H1 (cell line): ENCODE measurements at regions not wholly inside any gene's neighbourhood (a gene's known extent, or its start where the extent isn't known, plus 50 kb on each side); places are given as distances from the start of the nearest gene placed in this dataset.

Experiments used
- CTCF ChIA-PET: fragments of 300-600 bp; sonication (Branson Sonifier 250); formaldehyde crosslinking; loops from one replicate; lab custom pipeline; 2021; ENCODE audit not compliant: partially characterized antibody; lab: Charles Lee
- POLR2A ChIA-PET: fragments of 300-600 bp; sonication (Branson Sonifier 250); formaldehyde crosslinking; loops from one replicate; lab custom pipeline; 2021; ENCODE audit warnings: inconsistent platforms; ENCODE audit not compliant: partially characterized antibody; lab: Charles Lee
- DNase-seq, 2 experiments: peaks; one replicate each; pipeline versions ENCODE4 v3.0.0 to v3.0.0-alpha.2; 2010 to 2022; ENCODE audit warnings: low spot score in 2 of 2, low read depth in 1 of 2, mixed read lengths in 1 of 2
- FAIRE-seq: peaks from 2 replicates; lab custom pipeline; 2011; peaks lifted over from hg19 to GRCh38; lab: Jason Lieb, UNC
- H2AFZ ChIP-seq: 2 replicates; pipeline ENCODE4 v1.8.1; 2012; ENCODE audit warnings: low read length, inconsistent platforms
- H2AK5ac ChIP-seq: 2 replicates; pipeline ENCODE4 v1.6.1; 2013; ENCODE audit warnings: low read depth, low read length
- H2BK120ac ChIP-seq: replicated peaks from 2 replicates; pipeline ENCODE3; 2013; ENCODE audit warnings: low read depth, low read length, inconsistent platforms
- H2BK12ac ChIP-seq: 2 replicates; pipeline ENCODE4 v1.6.1; 2013; ENCODE audit warnings: low read depth, low read length
- H2BK15ac ChIP-seq: 2 replicates; pipeline ENCODE4 v1.6.1; 2013; ENCODE audit warnings: low read length
- H2BK20ac ChIP-seq: 2 replicates; pipeline ENCODE4 v1.6.1; 2013; ENCODE audit warnings: low read length
- H2BK5ac ChIP-seq: 2 replicates; pipeline ENCODE4 v1.6.1; 2013; ENCODE audit warnings: low read depth, low read length
- H3K14ac ChIP-seq: 2 replicates; pipeline ENCODE4 v1.6.1; 2013; ENCODE audit warnings: inconsistent platforms; ENCODE audit not compliant: insufficient read length
- H3K18ac ChIP-seq: 2 replicates; pipeline ENCODE4 v1.6.1; 2013; ENCODE audit warnings: low read length; ENCODE audit errors: extremely low read depth
- H3K23ac ChIP-seq: 2 replicates; pipeline ENCODE4 v1.6.1; 2013; ENCODE audit warnings: inconsistent platforms; ENCODE audit not compliant: insufficient read length
- H3K23me2 ChIP-seq: 2 replicates; pipeline ENCODE4 v1.6.1; 2013; ENCODE audit warnings: low read depth, low read length
- H3K27ac ChIP-seq: 2 replicates; pipeline ENCODE4 v1.6.1; 2011; ENCODE audit warnings: low read depth, low read length, inconsistent platforms
- H3K27me3 ChIP-seq, 4 experiments: replicated peaks in 1 of 4; 1 replicate in 1 of 4; 2 replicates in 3 of 4; pipeline versions ENCODE4 v1.6.1 to v1.8.1; 2011 to 2013; ENCODE audit warnings: low read length in 3 of 4, mild to moderate bottlenecking in 3 of 4, inconsistent platforms in 2 of 4, mixed read lengths in 2 of 4, moderate library complexity in 1 of 4; ENCODE audit not compliant: control insufficient read depth in 3 of 4, insufficient read depth in 3 of 4; ENCODE audit errors: extremely low read depth in 1 of 4
- H3K36me3 ChIP-seq, 4 experiments: 2 replicates each; pipeline versions ENCODE4 v1.6.1 to v1.8.1; 2011 to 2013; ENCODE audit warnings: mild to moderate bottlenecking in 4 of 4, low read length in 3 of 4, moderate library complexity in 2 of 4, control low read depth in 1 of 4, inconsistent platforms in 1 of 4; ENCODE audit not compliant: insufficient read depth in 4 of 4, control insufficient read depth in 2 of 4
- H3K4ac ChIP-seq: replicated peaks from 2 replicates; pipeline ENCODE3; 2013; ENCODE audit warnings: low read length, low read depth, mixed read lengths, inconsistent platforms; ENCODE audit not compliant: insufficient read length
- H3K4me1 ChIP-seq, 4 experiments: replicated peaks in 1 of 4; 1 replicate in 1 of 4; 2 replicates in 3 of 4; pipeline versions ENCODE4 v1.6.1 to v1.8.1; 2011 to 2013; ENCODE audit warnings: low read length in 3 of 4, inconsistent platforms in 2 of 4, mixed read lengths in 1 of 4; ENCODE audit not compliant: insufficient read depth in 4 of 4, control insufficient read depth in 3 of 4
- H3K4me2 ChIP-seq, 2 experiments: 2 replicates each; pipeline versions ENCODE4 v1.6.1 to v1.8.1; 2011 to 2013; ENCODE audit warnings: low read depth in 2 of 2, low read length in 2 of 2, control low read depth in 1 of 2, inconsistent platforms in 1 of 2, mild to moderate bottlenecking in 1 of 2; ENCODE audit not compliant: insufficient read depth in 1 of 2
- H3K4me3 ChIP-seq, 4 experiments: fragments of 200-600, 300-600 bp in 1 of 4; sonication (generic), shearing (Covaris generic), sonication (Bioruptor Twin) in 1 of 4; 2 replicates each; pipeline versions ENCODE4 v1.5.1 to v1.8.1; 2011 to 2016; ENCODE audit warnings: low read length in 4 of 4, low read depth in 3 of 4, control low read depth in 2 of 4, inconsistent platforms in 2 of 4, mild to moderate bottlenecking in 2 of 4, mixed read lengths in 1 of 4, moderate library complexity in 1 of 4; ENCODE audit not compliant: insufficient read depth in 2 of 4; ENCODE audit errors: extremely low read depth in 1 of 4
- H3K56ac ChIP-seq: replicated peaks from 2 replicates; pipeline ENCODE3; 2013; ENCODE audit warnings: low read depth, mild to moderate bottlenecking, mixed read lengths, low read length, inconsistent platforms; ENCODE audit not compliant: insufficient read length
- H3K79me1 ChIP-seq: 2 replicates; pipeline ENCODE4 v1.6.1; 2013; ENCODE audit warnings: low read depth, low read length, control low read depth
- H3K79me2 ChIP-seq, 2 experiments: 2 replicates each; pipeline versions ENCODE4 v1.6.1 to v1.8.1; 2012 to 2013; ENCODE audit warnings: low read length in 2 of 2, mild to moderate bottlenecking in 2 of 2, inconsistent platforms in 1 of 2; ENCODE audit not compliant: insufficient read depth in 2 of 2, control insufficient read depth in 1 of 2
- H3K9ac ChIP-seq, 4 experiments: replicated peaks in 1 of 4; 1 replicate in 1 of 4; 2 replicates in 3 of 4; pipeline versions ENCODE4 v1.6.1 to v1.8.1; 2011 to 2013; ENCODE audit warnings: low read depth in 3 of 4, low read length in 3 of 4, control low read depth in 2 of 4, mild to moderate bottlenecking in 2 of 4, moderate library complexity in 2 of 4, inconsistent platforms in 1 of 4; ENCODE audit errors: extremely low read depth in 1 of 4
- H3K9me3 ChIP-seq, 2 experiments: 2 replicates each; pipeline versions ENCODE4 v1.6.1 to v1.8.1; 2012 to 2013; ENCODE audit warnings: mild to moderate bottlenecking in 2 of 2, moderate library complexity in 2 of 2, control low read depth in 1 of 2, inconsistent platforms in 1 of 2, low read depth in 1 of 2, low read length in 1 of 2, mixed read lengths in 1 of 2; ENCODE audit not compliant: insufficient read depth in 2 of 2
- H4K20me1 ChIP-seq, 2 experiments: replicated peaks in 1 of 2; 2 replicates each; pipeline versions ENCODE3 to v1.8.1; 2011 to 2013; ENCODE audit warnings: inconsistent platforms in 2 of 2, low read length in 2 of 2, mild to moderate bottlenecking in 1 of 2; ENCODE audit not compliant: insufficient read depth in 2 of 2, control insufficient read depth in 1 of 2
- H4K5ac ChIP-seq: 2 replicates; pipeline ENCODE4 v1.6.1; 2013; ENCODE audit warnings: low read length, low read depth, mixed read lengths, inconsistent platforms; ENCODE audit not compliant: insufficient read length
- H4K8ac ChIP-seq: 2 replicates; pipeline ENCODE4 v1.8.0; 2013; ENCODE audit warnings: mild to moderate bottlenecking, moderate library complexity, low read length, inconsistent platforms; ENCODE audit not compliant: insufficient read depth; ENCODE audit errors: extremely low read depth
- H4K91ac ChIP-seq: replicated peaks from 2 replicates; pipeline ENCODE3; 2013; ENCODE audit warnings: low read length, mixed read lengths, inconsistent platforms; ENCODE audit not compliant: insufficient read length
- CHD2 ChIP-seq: IDR thresholded peaks from 2 replicates; pipeline ENCODE4 v1.6.1; 2012; ENCODE audit warnings: low read length, improper control_type of control experiment
- FOSL1 ChIP-seq: IDR thresholded peaks from 2 replicates; pipeline ENCODE4 v1.6.1; 2011; ENCODE audit warnings: mild to moderate bottlenecking, low read depth, low read length, moderate library complexity; ENCODE audit not compliant: insufficient read depth
- JUN ChIP-seq: IDR thresholded peaks from 2 replicates; pipeline ENCODE4 v1.6.1; 2011; ENCODE audit warnings: low read depth, mild to moderate bottlenecking, improper control_type of control experiment, low read length
- KDM4A ChIP-seq: IDR thresholded peaks from one replicate; pipeline ENCODE4 v1.7.1; 2012; ENCODE audit warnings: low read depth, mild to moderate bottlenecking, moderate library complexity, low read length, inconsistent platforms; ENCODE audit not compliant: severe bottlenecking
- POLR2AphosphoS5 ChIP-seq: IDR thresholded peaks from 2 replicates; pipeline ENCODE4 v1.6.1; 2011; ENCODE audit warnings: low read depth, low read length
- SUZ12 ChIP-seq: fragments of 200-600 bp; sonication (generic); IDR thresholded peaks from 2 replicates; pipeline ENCODE4 v1.6.1; 2012; ENCODE audit warnings: mild to moderate bottlenecking, inconsistent platforms, low read length, moderate library complexity, mixed read lengths
- TCF12 ChIP-seq: IDR thresholded peaks from 2 replicates; pipeline ENCODE4 v1.6.1; 2011; ENCODE audit warnings: low read depth, mild to moderate bottlenecking, low read length
- WGBS, 2 experiments: shearing (Covaris generic) in 1 of 2; methylation state at CpG; one replicate each; pipeline versions ENCODE4 v1.1.6 to v1.1.7; 2013 to 2015; ENCODE audit warnings: low lambda C conversion rate in 2 of 2, mixed read lengths in 2 of 2, inconsistent platforms in 1 of 2, low coverage in 1 of 2, missing lambda C conversion rate in 1 of 2; ENCODE audit not compliant: insufficient replicate concordance in 2 of 2, insufficient coverage in 1 of 2, insufficient read length in 1 of 2; ENCODE audit errors: extremely low coverage in 1 of 2, missing lambda C conversion rate in 1 of 2; 5-methylcytosine and 5-hydroxymethylcytosine counted together
- TF ChIP-seq, protein P1 (sequence below): IDR thresholded peaks from 2 replicates; pipeline ENCODE4 v1.6.1; 2012; ENCODE audit warnings: low read length, inconsistent platforms

GRCh38 chr18:1954583-1955312, 616.6 kb downstream of the METTL4 start:
- no peak overlapping the region for H2AK5ac ChIP-seq
- H2BK5ac ChIP-seq, result no peak overlapping the region
- no peaks in the 10 kb centered on the region for H3K23me2 ChIP-seq
- no peak overlapping the region for H3K18ac ChIP-seq
- DNase-seq, result no peak
- no peak overlapping the region for H4K91ac ChIP-seq
- ChIA-PET POLR2A (no interaction called here), CTCF (interaction anchor here (1.1 kb wide), 1 partner anchor 270 kb away, joined by 3 read pairs; no protein-coding TSS in a partner anchor)
- H3K14ac ChIP-seq, result no peak overlapping the region
- no peak overlapping the region for H4K5ac ChIP-seq
- H2BK15ac ChIP-seq, result no peak overlapping the region
- peaks cover 3 to 10% of the 10 kb centered on the region in 2 experiments; a peak in 1 of 4 replicates for H3K9me3 ChIP-seq
- WGBS, 2 experiments, result 93% methylated on average over 18 of the region's 20 CpGs; no CpG with 5 or more reads in 1 of the 2 experiments
- H4K8ac ChIP-seq, result peak overlapping the region; percentile 5; the same call in 1 of the 2 replicates
- no peak overlapping the region for H3K4me3 ChIP-seq
- H3K4me2 ChIP-seq, result no peak overlapping the region
- no peaks in the 10 kb centered on the region for H3K79me2 ChIP-seq
- H3K27ac ChIP-seq, result no peak overlapping the region
- H4K20me1 ChIP-seq, result no peaks in the 10 kb centered on the region
- no peak overlapping the region for H2BK20ac ChIP-seq
- H3K4ac ChIP-seq, result no peak overlapping the region
- no peaks in the 10 kb centered on the region for H3K79me1 ChIP-seq
- H2BK120ac ChIP-seq, result no peak overlapping the region
- no peak overlapping the region for H2AFZ ChIP-seq
- no peak overlapping the region for H3K23ac ChIP-seq
- H3K36me3 ChIP-seq, result no peaks in the 10 kb centered on the region
- H2BK12ac ChIP-seq, result no peak overlapping the region
- no peak overlapping the region for H3K9ac ChIP-seq
- H3K27me3 ChIP-seq, result no peaks in the 10 kb centered on the region
- FAIRE-seq, result no peak
- no peak overlapping the region for H3K56ac ChIP-seq
- H3K4me1 ChIP-seq, result no peaks in the 10 kb centered on the region
- TF ChIP-seq JUN (no peak), FOSL1 (no peak), POLR2AphosphoS5 (no peak), SUZ12 (no peak), KDM4A (no peak), CHD2 (no peak), TCF12 (no peak)
- TF ChIP-seq, protein P1, sequence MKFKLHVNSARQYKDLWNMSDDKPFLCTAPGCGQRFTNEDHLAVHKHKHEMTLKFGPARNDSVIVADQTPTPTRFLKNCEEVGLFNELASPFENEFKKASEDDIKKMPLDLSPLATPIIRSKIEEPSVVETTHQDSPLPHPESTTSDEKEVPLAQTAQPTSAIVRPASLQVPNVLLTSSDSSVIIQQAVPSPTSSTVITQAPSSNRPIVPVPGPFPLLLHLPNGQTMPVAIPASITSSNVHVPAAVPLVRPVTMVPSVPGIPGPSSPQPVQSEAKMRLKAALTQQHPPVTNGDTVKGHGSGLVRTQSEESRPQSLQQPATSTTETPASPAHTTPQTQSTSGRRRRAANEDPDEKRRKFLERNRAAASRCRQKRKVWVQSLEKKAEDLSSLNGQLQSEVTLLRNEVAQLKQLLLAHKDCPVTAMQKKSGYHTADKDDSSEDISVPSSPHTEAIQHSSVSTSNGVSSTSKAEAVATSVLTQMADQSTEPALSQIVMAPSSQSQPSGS, result no peak
